H1 (cell line): ENCODE measurements at regions not wholly inside any gene's neighbourhood (a gene's known extent, or its start where the extent isn't known, plus 50 kb on each side); places are given as distances from the start of the nearest gene placed in this dataset.

Source experiments
- BCL11A ChIP-seq, 2 experiments: IDR thresholded peaks; one replicate each; pipeline ENCODE4 v1.6.1; 2011; ENCODE audit warnings: low read depth in 2 of 2, low read length in 2 of 2, mild to moderate bottlenecking in 2 of 2
- CEBPB ChIP-seq: IDR thresholded peaks from 2 replicates; pipeline ENCODE4 v1.6.1; 2012; ENCODE audit warnings: low read depth, low read length
- CHD1 ChIP-seq: IDR thresholded peaks from 2 replicates; pipeline ENCODE4 v1.6.1; 2012; ENCODE audit warnings: low read depth, low read length, improper control_type of control experiment
- EP300 ChIP-seq, 2 experiments: IDR thresholded peaks; 1 replicate in 1 of 2; 2 replicates in 1 of 2; pipeline ENCODE4 v1.6.1; 2011 to 2012; ENCODE audit warnings: low read depth in 2 of 2, low read length in 2 of 2, mild to moderate bottlenecking in 2 of 2, borderline replicate concordance in 1 of 2, inconsistent platforms in 1 of 2, moderate library complexity in 1 of 2
- EZH2 ChIP-seq: fragments of 200-600 bp; sonication (generic); IDR thresholded peaks from 2 replicates; pipeline ENCODE4 v1.7.1; 2012; ENCODE audit warnings: low read depth, mild to moderate bottlenecking, moderate library complexity, low read length, inconsistent platforms; ENCODE audit not compliant: severe bottlenecking
- HDAC2 ChIP-seq, 2 experiments: fragments of 300-600 bp in 1 of 2; sonication (generic) in 1 of 2; IDR thresholded peaks; 2 replicates each; pipeline ENCODE4 v1.6.1; 2011 to 2012; ENCODE audit warnings: low read depth in 2 of 2, low read length in 2 of 2, mild to moderate bottlenecking in 2 of 2, moderate library complexity in 2 of 2, borderline replicate concordance in 1 of 2, inconsistent platforms in 1 of 2
- POLR2A ChIP-seq, 2 experiments: IDR thresholded peaks; 1 replicate in 1 of 2; 2 replicates in 1 of 2; pipeline ENCODE4 v1.6.1; 2011; ENCODE audit warnings: low read depth in 2 of 2, low read length in 2 of 2, mild to moderate bottlenecking in 2 of 2; ENCODE audit errors: control extremely low read depth in 1 of 2
- POLR2AphosphoS5 ChIP-seq: IDR thresholded peaks from 2 replicates; pipeline ENCODE4 v1.6.1; 2011; ENCODE audit warnings: low read depth, low read length
- RFX5 ChIP-seq: IDR thresholded peaks from 2 replicates; pipeline ENCODE4 v1.6.1; 2011; ENCODE audit warnings: low read depth, low read length, improper control_type of control experiment, borderline replicate concordance
- SIN3A ChIP-seq, 2 experiments: IDR thresholded peaks in 1 of 2; conservative IDR thresholded peaks in 1 of 2; 2 replicates each; pipeline ENCODE4 v1.6.1; 2011 to 2012; ENCODE audit warnings: low read length in 2 of 2, improper control_type of control experiment in 1 of 2, low read depth in 1 of 2, mild to moderate bottlenecking in 1 of 2
- SRF ChIP-seq: IDR thresholded peaks from 2 replicates; pipeline ENCODE4 v1.6.1; 2011; ENCODE audit warnings: mild to moderate bottlenecking, low read depth, low read length, moderate library complexity
- SUZ12 ChIP-seq: fragments of 200-600 bp; sonication (generic); IDR thresholded peaks from 2 replicates; pipeline ENCODE4 v1.6.1; 2012; ENCODE audit warnings: mild to moderate bottlenecking, inconsistent platforms, low read length, moderate library complexity, mixed read lengths
- TF ChIP-seq, protein P1 (sequence below), 3 experiments: IDR thresholded peaks; 1 replicate in 2 of 3; 2 replicates in 1 of 3; pipeline versions ENCODE4 v1.5.1 to v1.6.1; 2011; ENCODE audit warnings: low read length in 3 of 3, mild to moderate bottlenecking in 3 of 3, inconsistent platforms in 2 of 3, low read depth in 1 of 3, moderate library complexity in 1 of 3; ENCODE audit not compliant: insufficient read depth in 1 of 3; ENCODE audit errors: control extremely low read depth in 1 of 3

DNA sequence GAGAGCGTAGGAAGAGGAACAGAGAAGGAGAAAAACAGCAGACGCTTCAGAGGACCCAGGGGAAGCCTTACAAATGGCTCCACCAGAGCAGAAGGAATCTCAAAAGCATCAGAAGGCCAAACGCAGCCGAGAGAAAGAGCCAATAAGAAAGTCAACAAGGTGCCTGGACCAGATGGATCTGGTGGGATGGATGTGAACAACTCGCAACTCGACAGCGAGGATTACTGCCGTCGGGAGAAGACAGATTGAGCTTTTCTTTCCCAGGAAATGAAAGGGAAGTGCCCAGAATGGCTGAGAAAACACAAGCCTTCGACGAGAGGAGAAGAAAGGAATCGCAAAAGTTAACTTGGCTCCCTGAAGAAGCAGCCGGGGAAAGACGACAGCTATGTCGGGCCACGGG is 132.8 kb upstream of the MGMT start:
- TF ChIP-seq HDAC2 (IDR thresholded peaks at IDR 0.05; ENCODE audit: borderline replicate concordance in 1 of 2, low read depth in 2 of 2, low read length in 2 of 2) (no peak), CHD1 (no peak), CEBPB (no peak), BCL11A (IDR thresholded peaks at IDR 0.05; ENCODE audit: low read depth in 2 of 2, low read length in 2 of 2) (no peak), EZH2 (no peak), POLR2A (IDR thresholded peaks at IDR 0.05; ENCODE audit: control extremely low read depth in 1 of 2, low read depth in 2 of 2, low read length in 2 of 2) (no peak), RFX5 (no peak), SIN3A (conservative IDR thresholded peaks at IDR 0.05 in 1 of 2, IDR thresholded peaks at IDR 0.05 in 1 of 2; ENCODE audit: low read depth in 1 of 2, low read length in 2 of 2) (no peak), EP300 (IDR thresholded peaks at IDR 0.05; ENCODE audit: borderline replicate concordance in 1 of 2, low read depth in 2 of 2, low read length in 2 of 2) (no peak), SRF (no peak), SUZ12 (no peak), POLR2AphosphoS5 (no peak)
- TF ChIP-seq, protein P1, sequence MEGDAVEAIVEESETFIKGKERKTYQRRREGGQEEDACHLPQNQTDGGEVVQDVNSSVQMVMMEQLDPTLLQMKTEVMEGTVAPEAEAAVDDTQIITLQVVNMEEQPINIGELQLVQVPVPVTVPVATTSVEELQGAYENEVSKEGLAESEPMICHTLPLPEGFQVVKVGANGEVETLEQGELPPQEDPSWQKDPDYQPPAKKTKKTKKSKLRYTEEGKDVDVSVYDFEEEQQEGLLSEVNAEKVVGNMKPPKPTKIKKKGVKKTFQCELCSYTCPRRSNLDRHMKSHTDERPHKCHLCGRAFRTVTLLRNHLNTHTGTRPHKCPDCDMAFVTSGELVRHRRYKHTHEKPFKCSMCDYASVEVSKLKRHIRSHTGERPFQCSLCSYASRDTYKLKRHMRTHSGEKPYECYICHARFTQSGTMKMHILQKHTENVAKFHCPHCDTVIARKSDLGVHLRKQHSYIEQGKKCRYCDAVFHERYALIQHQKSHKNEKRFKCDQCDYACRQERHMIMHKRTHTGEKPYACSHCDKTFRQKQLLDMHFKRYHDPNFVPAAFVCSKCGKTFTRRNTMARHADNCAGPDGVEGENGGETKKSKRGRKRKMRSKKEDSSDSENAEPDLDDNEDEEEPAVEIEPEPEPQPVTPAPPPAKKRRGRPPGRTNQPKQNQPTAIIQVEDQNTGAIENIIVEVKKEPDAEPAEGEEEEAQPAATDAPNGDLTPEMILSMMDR (IDR thresholded peaks at IDR 0.05; ENCODE audit: control extremely low read depth in 1 of 3, insufficient read depth in 1 of 3, low read depth in 1 of 3, low read length in 3 of 3) = no peak
